ENCODE measurements at regions not wholly inside any gene's neighbourhood (a gene's known extent, or its start where the extent isn't known, plus 50 kb on each side); places are given as distances from the start of the nearest gene placed in this dataset.

DNA sequence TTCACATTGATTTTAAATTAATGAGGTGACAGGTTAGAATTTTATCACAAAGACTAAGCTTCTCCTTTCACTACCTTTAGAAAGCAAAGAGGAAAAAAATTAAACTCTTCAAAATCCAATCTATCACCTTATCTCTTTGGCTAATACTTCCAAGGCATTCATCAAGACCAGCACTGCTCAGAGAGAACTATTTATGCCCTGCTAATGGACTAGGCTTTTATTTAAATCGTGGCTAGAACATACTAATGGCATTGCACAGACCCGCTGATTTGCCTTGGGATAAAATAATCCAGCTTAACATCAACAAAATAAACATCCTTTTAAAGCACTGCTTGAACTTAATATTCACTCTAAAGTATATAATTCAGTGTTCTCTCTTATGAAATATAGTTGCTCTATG, 880.4 kb downstream of the HACE1 start:
- no peak for TF ChIP-seq POLR2A (IDR thresholded peaks at IDR 0.05)
- TF ChIP-seq, protein P1, sequence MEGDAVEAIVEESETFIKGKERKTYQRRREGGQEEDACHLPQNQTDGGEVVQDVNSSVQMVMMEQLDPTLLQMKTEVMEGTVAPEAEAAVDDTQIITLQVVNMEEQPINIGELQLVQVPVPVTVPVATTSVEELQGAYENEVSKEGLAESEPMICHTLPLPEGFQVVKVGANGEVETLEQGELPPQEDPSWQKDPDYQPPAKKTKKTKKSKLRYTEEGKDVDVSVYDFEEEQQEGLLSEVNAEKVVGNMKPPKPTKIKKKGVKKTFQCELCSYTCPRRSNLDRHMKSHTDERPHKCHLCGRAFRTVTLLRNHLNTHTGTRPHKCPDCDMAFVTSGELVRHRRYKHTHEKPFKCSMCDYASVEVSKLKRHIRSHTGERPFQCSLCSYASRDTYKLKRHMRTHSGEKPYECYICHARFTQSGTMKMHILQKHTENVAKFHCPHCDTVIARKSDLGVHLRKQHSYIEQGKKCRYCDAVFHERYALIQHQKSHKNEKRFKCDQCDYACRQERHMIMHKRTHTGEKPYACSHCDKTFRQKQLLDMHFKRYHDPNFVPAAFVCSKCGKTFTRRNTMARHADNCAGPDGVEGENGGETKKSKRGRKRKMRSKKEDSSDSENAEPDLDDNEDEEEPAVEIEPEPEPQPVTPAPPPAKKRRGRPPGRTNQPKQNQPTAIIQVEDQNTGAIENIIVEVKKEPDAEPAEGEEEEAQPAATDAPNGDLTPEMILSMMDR (IDR thresholded peaks at IDR 0.05), result no peak
